ENCODE measurements at regions not wholly inside any gene's neighbourhood (a gene's known extent, or its start where the extent isn't known, plus 50 kb on each side); places are given as distances from the start of the nearest gene placed in this dataset.

DNA sequence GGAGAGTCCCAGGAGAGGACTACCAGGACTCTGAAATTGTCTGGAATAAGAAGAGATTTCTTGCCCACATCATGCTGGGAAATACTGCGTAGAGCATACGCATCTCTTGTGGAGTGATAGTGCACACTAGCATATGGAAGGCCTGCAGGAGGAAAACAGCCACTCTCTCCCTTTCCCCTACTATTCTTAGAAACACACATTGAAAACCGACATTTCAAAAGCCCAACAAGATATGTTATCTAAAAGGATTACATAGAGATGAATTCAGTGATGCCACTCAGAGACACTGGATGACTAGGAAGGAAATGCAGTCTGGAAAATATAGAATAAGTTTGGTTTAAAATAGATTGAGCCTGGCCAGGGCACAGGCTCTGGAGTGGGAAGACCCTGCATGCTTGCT lies 388.7 kb upstream of the NBEA start:
- no peak overlapping the region for H3K4me3 ChIP-seq (ENCODE audit: low read depth, low read length)
- DNase-seq (ENCODE audit: low read depth) = no peak
- TF ChIP-seq, protein P1, sequence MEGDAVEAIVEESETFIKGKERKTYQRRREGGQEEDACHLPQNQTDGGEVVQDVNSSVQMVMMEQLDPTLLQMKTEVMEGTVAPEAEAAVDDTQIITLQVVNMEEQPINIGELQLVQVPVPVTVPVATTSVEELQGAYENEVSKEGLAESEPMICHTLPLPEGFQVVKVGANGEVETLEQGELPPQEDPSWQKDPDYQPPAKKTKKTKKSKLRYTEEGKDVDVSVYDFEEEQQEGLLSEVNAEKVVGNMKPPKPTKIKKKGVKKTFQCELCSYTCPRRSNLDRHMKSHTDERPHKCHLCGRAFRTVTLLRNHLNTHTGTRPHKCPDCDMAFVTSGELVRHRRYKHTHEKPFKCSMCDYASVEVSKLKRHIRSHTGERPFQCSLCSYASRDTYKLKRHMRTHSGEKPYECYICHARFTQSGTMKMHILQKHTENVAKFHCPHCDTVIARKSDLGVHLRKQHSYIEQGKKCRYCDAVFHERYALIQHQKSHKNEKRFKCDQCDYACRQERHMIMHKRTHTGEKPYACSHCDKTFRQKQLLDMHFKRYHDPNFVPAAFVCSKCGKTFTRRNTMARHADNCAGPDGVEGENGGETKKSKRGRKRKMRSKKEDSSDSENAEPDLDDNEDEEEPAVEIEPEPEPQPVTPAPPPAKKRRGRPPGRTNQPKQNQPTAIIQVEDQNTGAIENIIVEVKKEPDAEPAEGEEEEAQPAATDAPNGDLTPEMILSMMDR (conservative IDR thresholded peaks at IDR 0.05; ENCODE audit: low read depth, low read length) = no peak

DNA sequence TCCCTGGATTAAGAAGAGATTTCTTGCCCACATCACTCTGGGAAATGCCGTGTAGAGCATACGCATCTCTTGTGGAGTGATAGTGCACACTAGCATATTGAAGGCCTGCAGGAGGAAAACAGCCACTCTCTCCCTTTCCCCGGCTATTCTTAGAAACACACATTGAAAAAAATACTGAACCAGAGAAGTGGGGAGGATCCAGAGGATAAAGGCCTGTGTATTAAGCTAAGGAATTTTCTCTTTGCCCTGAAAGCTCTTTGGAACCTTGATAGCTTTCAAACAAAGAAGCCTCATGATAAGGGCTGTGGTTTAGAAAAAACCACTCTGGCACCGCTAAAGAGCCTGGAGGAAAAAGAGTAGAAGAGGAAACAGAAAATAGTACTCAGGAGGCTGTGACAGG lies 386.1 kb upstream of the NBEA start:
- TF ChIP-seq, protein P1 (conservative IDR thresholded peaks at IDR 0.05; ENCODE audit: low read depth, low read length) = no peak
- no peak for DNase-seq (ENCODE audit: low read depth)
- H3K4me3 ChIP-seq (ENCODE audit: low read depth, low read length) = no peak overlapping the region

DNA sequence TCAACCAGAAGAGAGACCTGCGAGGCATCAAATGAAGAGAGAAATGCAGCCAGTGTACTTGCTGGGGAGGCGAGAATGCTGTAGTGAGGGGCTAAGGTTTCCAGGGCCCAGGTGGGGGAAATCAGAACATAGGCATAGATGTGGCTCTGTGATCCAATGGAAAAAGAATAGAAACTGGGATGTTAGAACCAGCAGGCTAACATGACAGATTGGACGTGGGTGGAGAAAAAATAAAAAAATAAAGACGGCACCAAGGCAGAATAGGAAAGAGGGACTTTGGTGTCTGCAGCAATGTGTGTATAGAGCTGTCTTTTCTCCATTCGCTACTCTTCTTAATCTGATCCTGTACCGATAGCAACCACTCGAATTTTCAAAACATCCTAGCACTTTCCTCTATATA lies 381.0 kb upstream of the NBEA start:
- TF ChIP-seq, protein P1 (conservative IDR thresholded peaks at IDR 0.05; ENCODE audit: low read depth, low read length) = no peak
- H3K4me3 ChIP-seq (ENCODE audit: low read depth, low read length) = no peak overlapping the region
- DNase-seq (ENCODE audit: low read depth) = no peak

DNA sequence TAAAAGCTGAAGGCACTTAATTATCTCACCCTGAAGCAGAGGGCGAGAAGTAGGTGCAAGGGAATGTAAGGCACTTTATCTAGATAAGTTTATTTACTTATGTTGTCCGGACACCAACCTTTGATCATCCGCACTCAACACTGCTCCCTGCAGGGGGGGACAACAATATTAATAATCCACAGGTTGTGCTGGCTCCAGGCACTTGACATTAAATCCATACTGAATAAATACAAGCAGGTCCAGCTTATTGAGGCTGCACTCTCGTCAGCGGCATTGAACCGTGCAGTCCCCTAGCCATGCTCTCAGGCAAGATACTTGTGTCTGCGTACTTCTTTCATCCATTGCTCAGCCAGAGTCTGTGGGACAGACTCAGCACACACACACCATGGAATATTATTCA lies 374.5 kb upstream of the NBEA start:
- H3K4me3 ChIP-seq (ENCODE audit: low read depth, low read length) = no peak overlapping the region
- no peak for DNase-seq (ENCODE audit: low read depth)
- TF ChIP-seq, protein P1 (conservative IDR thresholded peaks at IDR 0.05; ENCODE audit: low read depth, low read length) = no peak

DNA sequence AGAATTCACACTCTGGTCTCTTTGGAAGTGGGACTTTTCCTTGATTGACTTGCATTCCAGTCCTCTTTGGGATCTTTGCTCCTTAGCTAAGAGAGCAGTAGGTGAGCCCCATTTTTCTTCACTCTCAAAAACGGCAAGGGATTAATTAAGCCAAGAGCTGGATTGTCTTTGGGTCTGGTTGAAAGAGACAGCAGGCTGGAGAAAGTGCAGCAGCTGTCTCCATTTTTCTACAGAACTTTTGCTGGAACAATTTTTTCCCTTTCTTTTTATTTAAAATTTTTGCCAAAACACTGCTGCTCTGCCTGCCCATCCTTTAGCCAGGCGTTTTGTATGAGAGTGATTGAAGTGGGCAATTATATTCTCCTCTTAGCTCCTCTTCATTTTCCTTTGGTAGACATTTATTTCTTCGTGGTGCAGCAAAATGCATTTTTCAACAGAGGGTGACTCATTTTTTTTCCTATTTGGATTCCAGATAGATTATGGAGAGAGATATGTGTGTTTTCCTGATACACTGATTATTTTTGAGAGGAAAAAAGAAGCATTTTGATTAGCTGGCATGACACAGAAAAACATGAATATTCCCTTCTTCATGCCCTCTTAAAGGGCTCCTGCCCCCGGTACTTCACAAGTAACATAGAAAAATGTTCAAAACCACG lies 371.2 kb upstream of the NBEA start:
- H3K4me3 ChIP-seq (ENCODE audit: low read depth, low read length) = no peak overlapping the region
- no peak for DNase-seq (ENCODE audit: low read depth)
- TF ChIP-seq, protein P1 (conservative IDR thresholded peaks at IDR 0.05; ENCODE audit: low read depth, low read length) = no peak

DNA sequence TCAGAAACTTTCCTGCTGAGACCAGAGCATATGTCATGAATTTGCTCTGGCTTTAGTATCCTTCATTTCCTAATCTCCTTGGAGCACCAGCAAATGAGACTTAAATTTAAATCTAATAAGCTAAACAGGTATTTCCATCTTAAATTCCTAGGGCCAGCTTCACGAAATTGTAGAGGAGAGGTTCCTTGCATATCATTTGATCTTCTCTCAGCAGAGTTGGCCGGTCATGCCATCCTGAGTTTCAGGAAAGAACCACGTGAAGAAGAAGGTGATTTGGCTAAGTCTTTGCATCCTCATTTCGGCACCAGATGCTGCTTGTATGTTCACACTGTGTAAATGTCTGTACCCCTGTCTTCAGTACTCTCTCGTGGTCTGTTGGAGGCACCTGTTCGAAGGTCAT lies 370.4 kb upstream of the NBEA start:
- no peak overlapping the region for H3K4me3 ChIP-seq (ENCODE audit: low read depth, low read length)
- TF ChIP-seq, protein P1 (conservative IDR thresholded peaks at IDR 0.05; ENCODE audit: low read depth, low read length) = no peak
- DNase-seq (ENCODE audit: low read depth) = no peak

DNA sequence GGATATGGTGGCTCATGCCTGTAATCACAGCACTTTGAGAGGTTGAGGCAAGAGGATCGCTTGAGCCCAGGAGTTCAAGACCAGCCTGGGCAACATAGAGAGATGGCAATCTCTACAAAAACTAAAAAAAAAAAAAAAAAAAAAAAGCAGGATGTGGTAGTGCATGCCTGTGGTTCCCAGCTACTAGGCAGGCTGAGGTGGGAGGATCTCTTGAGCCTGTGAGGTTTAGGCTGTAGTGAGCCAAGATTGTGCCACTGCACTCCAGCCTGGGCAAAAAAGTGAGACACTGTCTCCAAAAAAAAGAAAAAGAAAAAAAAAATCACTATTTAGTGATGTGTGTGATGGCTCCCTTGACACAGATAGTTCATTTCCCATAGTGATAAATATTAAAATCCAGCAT lies 365.0 kb upstream of the NBEA start:
- no peak overlapping the region for H3K4me3 ChIP-seq (ENCODE audit: low read depth, low read length)
- DNase-seq (ENCODE audit: low read depth) = peak; percentile 38
- TF ChIP-seq, protein P1 (conservative IDR thresholded peaks at IDR 0.05; ENCODE audit: low read depth, low read length) = no peak

All from choroid plexus epithelial cell (primary cell).